ENCODE measurements at regions not wholly inside any gene's neighbourhood (a gene's known extent, or its start where the extent isn't known, plus 50 kb on each side); places are given as distances from the start of the nearest gene placed in this dataset.

GRCh38 chr10:55464083-55464482, 663.1 kb upstream of the PCDH15 start:
- ATAC-seq: no peak
- DNase-seq: no peak
- intact Hi-C loops (cut with DNase I): no loop called here

- ATAC-seq (no peak), DNase-seq (no peak)
- intact Hi-C loops (cut with DNase I): no loop called here
Observed at GRCh38 chr10:55460008-55460407, 659.0 kb upstream of the PCDH15 start.

- no peak for DNase-seq
- intact Hi-C loops (cut with DNase I): no loop called here
- no peak for ATAC-seq
Observed at GRCh38 chr10:55449981-55450380, 649.0 kb upstream of the PCDH15 start.

GRCh38 chr10:55446441-55447002, 645.5 kb upstream of the PCDH15 start:
- DNase-seq (no peak), ATAC-seq (no peak)
- intact Hi-C loops (cut with DNase I): no loop called here

- DNase-seq (no peak), ATAC-seq (no peak)
- intact Hi-C loops (cut with DNase I): no loop called here
Observed at GRCh38 chr10:55441777-55442176, 640.7 kb upstream of the PCDH15 start.

DNA sequence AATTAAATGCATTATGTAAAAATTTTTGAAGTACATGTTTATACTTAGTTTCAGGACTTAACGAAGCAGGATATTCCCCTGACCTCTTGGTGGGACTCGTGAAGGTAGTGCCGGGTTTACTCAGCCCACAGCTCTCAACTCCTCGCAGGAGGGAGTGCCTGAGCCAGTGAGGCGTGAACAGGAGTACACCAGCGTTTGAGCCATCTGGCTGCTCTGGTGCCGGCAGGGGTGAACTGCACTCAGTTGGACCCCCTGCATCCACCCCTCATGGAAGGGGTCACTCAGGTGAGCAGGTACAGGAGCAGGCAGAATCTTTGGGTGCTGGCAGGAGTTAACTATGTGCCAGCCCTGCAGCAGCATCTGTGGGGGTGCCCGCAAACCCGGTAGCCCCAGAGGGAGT, 625.1 kb upstream of the PCDH15 start:
- DNase-seq: no peak
- ATAC-seq: no peak
- intact Hi-C loops (cut with DNase I): no loop called here

GRCh38 chr10:55410415-55410885, 609.4 kb upstream of the PCDH15 start:
- intact Hi-C loops (cut with DNase I): no loop called here
- ATAC-seq: peak; percentile 78 to 88
- DNase-seq: peak; percentile 59

- intact Hi-C loops (cut with DNase I): no loop called here
- DNase-seq (no peak), ATAC-seq (no peak)
Observed at GRCh38 chr10:55404094-55404493, 603.1 kb upstream of the PCDH15 start.

DNA sequence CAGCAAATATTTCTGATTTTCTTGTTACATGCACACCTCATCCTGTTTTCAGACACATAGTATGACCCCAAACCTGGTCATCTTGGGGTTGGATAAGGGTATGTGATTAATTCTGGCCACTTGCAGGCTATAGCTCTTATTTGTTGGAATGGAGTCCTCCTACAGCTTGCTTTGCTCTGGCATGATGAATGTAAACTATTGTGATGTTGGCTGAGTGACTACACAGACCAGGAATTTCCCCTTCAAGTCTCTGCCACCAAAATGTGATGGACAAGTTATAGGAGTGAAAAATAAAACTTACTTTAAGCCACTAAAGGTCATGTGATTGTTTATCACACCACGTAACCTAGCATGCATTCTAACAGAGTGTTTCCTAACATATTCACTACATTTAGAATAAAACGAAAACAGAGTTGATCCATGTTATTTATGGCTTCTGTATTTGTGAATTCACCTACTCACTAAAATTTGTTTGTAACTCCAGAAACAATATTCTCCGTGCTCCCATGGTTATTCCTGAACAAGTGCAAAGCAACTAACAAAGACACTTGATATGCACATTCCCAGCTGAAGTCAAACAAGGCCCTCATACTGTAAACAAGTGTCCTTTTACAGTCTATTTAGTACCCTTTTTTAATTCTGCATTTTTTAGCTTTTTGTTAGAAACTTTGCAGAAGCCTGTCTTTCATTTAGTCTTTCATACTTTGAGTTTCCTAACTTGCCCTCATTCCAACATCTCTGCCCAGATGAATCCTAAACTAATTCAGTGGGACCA, 599.2 kb upstream of the PCDH15 start:
- ATAC-seq: no peak
- intact Hi-C loops (cut with DNase I): no loop called here
- DNase-seq: no peak

DNA sequence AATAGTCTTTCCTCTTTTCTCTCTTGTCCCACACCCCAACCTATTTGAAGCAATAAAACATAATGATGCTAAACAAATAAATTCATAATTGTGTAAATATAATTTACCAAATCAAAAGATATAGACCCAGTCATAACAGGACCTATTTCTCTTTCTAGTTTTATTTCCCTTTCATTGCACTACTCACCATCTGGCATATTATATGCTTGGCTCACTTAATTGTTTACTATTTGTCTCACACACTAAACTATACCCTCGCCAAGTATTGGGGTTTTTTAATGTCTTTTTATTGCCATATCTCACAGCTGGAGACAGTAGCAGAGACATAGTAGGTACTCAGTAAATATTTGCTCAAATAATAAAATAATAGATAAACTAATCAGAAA, 597.5 kb upstream of the PCDH15 start:
- no peak for DNase-seq
- intact Hi-C loops (cut with DNase I): no loop called here
- ATAC-seq: no peak

DNA sequence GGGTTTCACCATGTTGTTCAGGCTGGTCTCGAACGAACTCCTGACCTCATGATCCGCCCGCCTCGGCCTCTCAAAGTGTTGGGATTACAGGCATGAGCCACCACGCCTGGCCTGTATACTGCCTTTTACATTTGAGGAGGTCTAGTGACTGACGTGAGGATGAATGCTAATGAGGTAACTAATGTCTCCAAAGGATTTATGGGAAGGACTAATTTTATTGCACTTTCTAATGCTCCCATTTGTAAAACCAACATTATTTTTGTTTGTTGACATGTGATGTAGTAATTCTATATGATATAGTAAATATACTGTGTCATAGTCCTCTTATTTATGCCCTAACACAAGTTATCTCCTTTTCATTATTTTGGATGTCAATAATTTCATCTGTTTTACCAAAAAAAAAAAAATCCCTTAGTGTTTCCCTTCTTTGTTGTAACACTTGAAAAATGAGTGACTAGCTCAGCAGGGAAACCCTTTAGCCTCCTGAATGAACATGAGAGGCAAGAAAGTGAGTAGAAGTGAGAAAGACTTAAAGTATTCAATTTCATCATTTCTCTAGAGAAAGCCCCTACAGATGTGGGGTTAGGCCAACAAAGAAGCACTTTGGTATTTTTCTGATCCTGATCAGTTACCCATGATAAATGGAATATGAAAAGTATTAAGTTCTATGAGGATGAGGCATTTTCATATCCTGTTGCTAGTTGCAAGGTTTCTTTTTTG, 596.9 kb upstream of the PCDH15 start:
- intact Hi-C loops (cut with DNase I): no loop called here
- DNase-seq (no peak), ATAC-seq (no peak)

DNA sequence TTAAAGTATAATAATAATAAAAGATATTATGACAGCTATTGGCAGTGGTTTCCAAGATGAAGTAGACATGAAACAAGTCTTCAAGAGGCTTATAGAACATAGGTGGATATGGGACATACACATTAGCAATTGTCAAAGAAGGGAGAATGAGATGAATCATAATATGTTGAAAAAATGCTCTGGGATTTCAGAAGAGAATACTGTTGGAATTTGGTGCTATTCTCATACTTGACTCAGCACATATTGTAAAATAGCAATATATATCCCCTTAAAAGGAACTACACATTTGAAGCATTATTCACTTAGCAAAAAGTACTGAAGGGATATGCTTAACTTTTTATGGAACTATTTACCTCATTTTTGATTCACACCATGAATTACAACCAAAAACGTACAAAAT, 577.2 kb upstream of the PCDH15 start:
- intact Hi-C loops (cut with DNase I): no loop called here

DNA sequence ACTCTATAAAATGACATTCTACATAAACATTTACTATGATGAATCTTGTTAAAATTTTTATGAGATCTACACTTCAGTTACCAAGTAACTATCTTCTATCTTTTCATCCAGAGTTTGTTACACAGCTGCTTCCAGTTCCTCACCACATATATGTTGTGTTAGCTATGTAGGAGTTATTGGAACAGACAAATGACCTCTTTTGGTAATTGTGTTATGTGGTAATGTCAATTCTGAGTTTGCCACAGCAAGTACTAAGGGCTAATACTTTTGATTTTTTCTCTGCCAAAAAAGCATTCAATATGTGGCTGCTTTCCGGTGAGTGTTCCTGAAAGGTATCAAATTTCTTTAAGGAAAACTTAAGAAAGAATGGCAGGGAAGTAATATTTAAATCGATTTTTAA, 573.9 kb upstream of the PCDH15 start:
- DNase-seq (no peak), ATAC-seq (no peak)
- intact Hi-C loops (cut with DNase I): no loop called here

More for the DNA sequence above, 577.2 kb upstream of the PCDH15 start:
- ATAC-seq (no peak), DNase-seq (no peak)

GRCh38 chr10:55374060-55374459, 573.0 kb upstream of the PCDH15 start:
- DNase-seq (peak; percentile 39), ATAC-seq (peak; percentile 30 to 61)
- intact Hi-C loops (cut with DNase I): no loop called here

DNA sequence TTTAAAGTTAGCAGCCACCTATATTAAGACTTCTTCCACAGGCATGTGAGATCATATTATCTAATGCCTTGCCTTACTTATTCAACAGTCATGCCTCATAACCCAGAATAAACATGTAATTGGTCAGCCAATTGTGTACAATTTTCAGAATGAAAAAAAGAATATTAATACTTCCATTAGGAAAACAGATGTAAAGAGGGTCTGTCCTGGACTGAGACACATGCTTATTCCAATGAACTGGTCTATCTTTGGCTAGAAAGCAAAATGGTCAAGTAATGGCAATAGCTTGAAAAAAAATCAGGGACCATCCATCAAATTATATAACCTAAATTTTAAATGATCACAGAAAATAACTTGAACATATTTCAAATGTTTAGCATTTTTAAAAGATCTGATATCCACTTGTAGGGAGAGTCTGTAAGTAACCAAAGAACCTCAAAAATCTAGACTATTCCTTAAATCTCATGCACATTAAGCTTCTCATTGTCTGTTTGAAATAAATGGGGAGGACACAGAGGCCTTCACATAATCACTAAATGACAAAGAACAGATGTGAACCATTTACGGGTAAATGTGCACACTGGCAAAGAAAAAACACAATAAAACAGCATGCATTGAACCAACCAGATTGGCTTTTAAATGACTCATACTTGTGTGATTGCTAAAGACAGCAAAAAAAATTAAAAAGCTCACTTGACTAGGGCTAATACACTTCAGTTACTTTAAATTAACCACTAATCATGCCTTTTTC, 568.8 kb upstream of the PCDH15 start:
- intact Hi-C loops (cut with DNase I): no loop called here
- ATAC-seq (no peak), DNase-seq (no peak)

- DNase-seq (no peak), ATAC-seq (no peak)
- intact Hi-C loops (cut with DNase I): no loop called here
Observed at GRCh38 chr10:55368467-55368866, 567.4 kb upstream of the PCDH15 start.

DNA sequence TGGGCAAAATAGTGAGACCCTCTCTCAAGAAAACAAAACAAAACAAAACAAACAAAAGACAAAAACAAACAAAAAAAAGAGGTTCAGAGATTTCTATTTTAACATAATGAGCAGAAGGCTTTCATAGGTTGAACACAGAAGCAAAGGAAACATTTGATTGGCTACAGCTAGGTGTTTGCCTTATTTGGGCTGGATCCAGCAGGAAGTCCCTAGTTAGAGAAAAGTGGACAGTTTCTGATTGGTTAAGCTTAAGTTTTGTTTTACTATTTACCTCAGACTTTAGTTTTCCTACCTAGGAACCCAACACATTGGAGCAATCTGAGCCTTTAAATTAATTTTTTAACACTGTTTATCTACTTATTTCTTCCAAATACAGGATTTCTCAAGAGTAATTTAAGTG, 566.5 kb upstream of the PCDH15 start:
- no peak for DNase-seq
- intact Hi-C loops (cut with DNase I): no loop called here

GRCh38 chr10:55358539-55358938, 557.5 kb upstream of the PCDH15 start:
- DNase-seq: no peak
- ATAC-seq: no peak
- intact Hi-C loops (cut with DNase I): no loop called here

More for the DNA sequence above, 566.5 kb upstream of the PCDH15 start:
- no peak for ATAC-seq

GRCh38 chr10:55353414-55353813, 552.4 kb upstream of the PCDH15 start:
- no peak for ATAC-seq
- intact Hi-C loops (cut with DNase I): no loop called here

DNA sequence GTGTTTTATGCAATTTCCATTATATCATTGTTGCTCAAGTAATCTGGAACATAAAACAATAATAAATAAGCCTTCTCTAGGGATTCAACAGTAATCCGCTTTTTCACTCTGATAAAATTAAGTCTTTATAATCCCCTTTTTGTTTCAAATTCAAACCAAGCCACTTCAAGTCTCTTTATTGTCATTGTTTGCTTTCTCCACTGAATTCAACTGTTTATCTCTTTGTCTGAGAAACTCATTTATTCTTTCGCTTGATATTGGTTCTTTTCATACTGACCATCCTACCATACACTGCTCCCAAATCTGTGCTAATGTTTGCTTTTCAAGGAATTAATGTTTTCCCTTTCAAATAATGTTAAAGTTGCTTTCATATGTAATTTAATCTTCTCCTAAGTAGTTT, 550.4 kb upstream of the PCDH15 start:
- ATAC-seq (no peak), DNase-seq (no peak)
- intact Hi-C loops (cut with DNase I): no loop called here

More at GRCh38 chr10:55353414-55353813, 552.4 kb upstream of the PCDH15 start:
- DNase-seq: no peak
